Activated naive CD4-positive, alpha-beta T cell (primary cell): ENCODE measurements at regions not wholly inside any gene's neighbourhood (a gene's known extent, or its start where the extent isn't known, plus 50 kb on each side); places are given as distances from the start of the nearest gene placed in this dataset.

Experiments
- DNase-seq, 4 experiments: peaks; one replicate each; lab custom pipeline; 2025; lab: John Stamatoyannopoulos, UW

GRCh38 chr1:2865571-2866421 is 64.3 kb upstream of the TTC34 start:
- DNase-seq: no peak

- no peak for DNase-seq
These were observed 65.1 kb upstream of the TTC34 start for GRCh38 chr1:2866422-2867086.

GRCh38 chr1:2867087-2867425 is 65.6 kb upstream of the TTC34 start:
- DNase-seq: no peak

GRCh38 chr1:2867861-2868260 is 66.4 kb upstream of the TTC34 start:
- DNase-seq: no peak

GRCh38 chr1:2868571-2869195 is 67.2 kb upstream of the TTC34 start:
- no peak for DNase-seq

- DNase-seq: no peak
These were observed 69.8 kb upstream of the TTC34 start for GRCh38 chr1:2871246-2871815.

GRCh38 chr1:2874207-2874606 is 72.7 kb upstream of the TTC34 start:
- no peak for DNase-seq

- DNase-seq: no peak
These were observed 73.4 kb upstream of the TTC34 start for GRCh38 chr1:2874607-2875480.

- no peak for DNase-seq
These were observed 74.4 kb upstream of the TTC34 start for GRCh38 chr1:2875707-2876561.

- DNase-seq: no peak
These were observed 75.4 kb upstream of the TTC34 start for GRCh38 chr1:2876846-2877245.

GRCh38 chr1:2877391-2877790 is 75.9 kb upstream of the TTC34 start:
- no peak for DNase-seq

- DNase-seq: no peak
These were observed 77.1 kb upstream of the TTC34 start for GRCh38 chr1:2878591-2878990.

- DNase-seq: no peak
These were observed 77.5 kb upstream of the TTC34 start for GRCh38 chr1:2879026-2879425.

GRCh38 chr1:2879591-2879990 is 78.1 kb upstream of the TTC34 start:
- no peak for DNase-seq

- DNase-seq: no peak
These were observed 78.6 kb upstream of the TTC34 start for GRCh38 chr1:2880086-2880485.

GRCh38 chr1:2880812-2881295 is 79.4 kb upstream of the TTC34 start:
- DNase-seq: no peak

GRCh38 chr1:2881556-2881955 is 80.1 kb upstream of the TTC34 start:
- no peak for DNase-seq

- no peak for DNase-seq
These were observed 81.6 kb upstream of the TTC34 start for GRCh38 chr1:2882966-2883696.

- no peak for DNase-seq
These were observed 83.5 kb upstream of the TTC34 start for GRCh38 chr1:2885001-2885400.

- DNase-seq: no peak
These were observed 85.1 kb upstream of the TTC34 start for GRCh38 chr1:2886631-2887030.
